ENCODE measurements at regions not wholly inside any gene's neighbourhood (a gene's known extent, or its start where the extent isn't known, plus 50 kb on each side); places are given as distances from the start of the nearest gene placed in this dataset.

GRCh38 chr12:92019491-92020277 lies 126.0 kb downstream of the BTG1 start:
- peaks cover 5% of the 10 kb centered on the region for H3K36me3 Mint-ChIP-seq (ENCODE audit: low read depth)

GRCh38 chr12:92012691-92013090 lies 133.0 kb downstream of the BTG1 start:
- no peaks in the 10 kb centered on the region for H3K27me3 Mint-ChIP-seq (ENCODE audit: low read depth)
- H3K4me3 Mint-ChIP-seq: no peak overlapping the region
- H3K27ac Mint-ChIP-seq: no peak overlapping the region
- peaks cover 8% of the 10 kb centered on the region for H3K9me3 Mint-ChIP-seq
- H3K4me1 Mint-ChIP-seq (ENCODE audit: low read depth): peaks cover 11% of the 10 kb centered on the region
- H3K36me3 Mint-ChIP-seq (ENCODE audit: low read depth): peaks cover 4% of the 10 kb centered on the region
- DNase-seq (ENCODE audit: low spot score): no peak

More at GRCh38 chr12:92019491-92020277, 126.0 kb downstream of the BTG1 start:
- H3K9me3 Mint-ChIP-seq: peaks cover 11% of the 10 kb centered on the region
- H3K4me1 Mint-ChIP-seq (ENCODE audit: low read depth): peaks cover 11% of the 10 kb centered on the region
- H3K4me3 Mint-ChIP-seq: no peak overlapping the region
- DNase-seq (ENCODE audit: low spot score): no peak
- no peak overlapping the region for H3K27ac Mint-ChIP-seq
- H3K27me3 Mint-ChIP-seq (ENCODE audit: low read depth): no peaks in the 10 kb centered on the region

- no peak for DNase-seq (ENCODE audit: low spot score)
- Mint-ChIP-seq H3K4me3 (peak overlapping the region; percentile 28), H3K4me1 (ENCODE audit: low read depth) (peaks cover 11% of the 10 kb centered on the region), H3K27me3 (ENCODE audit: low read depth) (no peaks in the 10 kb centered on the region), H3K9me3 (peaks cover 8% of the 10 kb centered on the region), H3K27ac (peak overlapping the region; percentile 31), H3K36me3 (ENCODE audit: low read depth) (peaks cover 2% of the 10 kb centered on the region)
These were observed 134.6 kb downstream of the BTG1 start for GRCh38 chr12:92010853-92011701.

- peaks cover 11% of the 10 kb centered on the region for H3K4me1 Mint-ChIP-seq (ENCODE audit: low read depth)
- H3K4me3 Mint-ChIP-seq: no peak overlapping the region
- H3K36me3 Mint-ChIP-seq (ENCODE audit: low read depth): peaks cover 2% of the 10 kb centered on the region
- H3K9me3 Mint-ChIP-seq: peaks cover 5% of the 10 kb centered on the region
- DNase-seq (ENCODE audit: low spot score): no peak
- no peaks in the 10 kb centered on the region for H3K27me3 Mint-ChIP-seq (ENCODE audit: low read depth)
- no peak overlapping the region for H3K27ac Mint-ChIP-seq
These were observed 135.3 kb downstream of the BTG1 start for GRCh38 chr12:92010368-92010767.

GRCh38 chr12:92008345-92008744 lies 137.3 kb downstream of the BTG1 start:
- Mint-ChIP-seq H3K27ac (no peak overlapping the region), H3K4me3 (no peak overlapping the region)

GRCh38 chr12:92007787-92008186 lies 137.9 kb downstream of the BTG1 start:
- H3K9me3 Mint-ChIP-seq: no peaks in the 10 kb centered on the region
- peaks cover 14% of the 10 kb centered on the region for H3K4me1 Mint-ChIP-seq (ENCODE audit: low read depth)
- DNase-seq (ENCODE audit: low spot score): no peak
- peaks cover 2% of the 10 kb centered on the region for H3K36me3 Mint-ChIP-seq (ENCODE audit: low read depth)
- no peak overlapping the region for H3K4me3 Mint-ChIP-seq
- no peaks in the 10 kb centered on the region for H3K27me3 Mint-ChIP-seq (ENCODE audit: low read depth)
- H3K27ac Mint-ChIP-seq: no peak overlapping the region

More at GRCh38 chr12:92008345-92008744, 137.3 kb downstream of the BTG1 start:
- H3K4me1 Mint-ChIP-seq (ENCODE audit: low read depth): peaks cover 13% of the 10 kb centered on the region
- H3K9me3 Mint-ChIP-seq: peaks cover 5% of the 10 kb centered on the region
- no peaks in the 10 kb centered on the region for H3K27me3 Mint-ChIP-seq (ENCODE audit: low read depth)
- H3K36me3 Mint-ChIP-seq (ENCODE audit: low read depth): peaks cover 2% of the 10 kb centered on the region
- DNase-seq (ENCODE audit: low spot score): no peak

GRCh38 chr12:92003701-92004100 lies 141.9 kb downstream of the BTG1 start:
- Mint-ChIP-seq H3K27ac (no peak overlapping the region), H3K36me3 (ENCODE audit: low read depth) (peaks cover 12% of the 10 kb centered on the region), H3K9me3 (peaks cover 25% of the 10 kb centered on the region), H3K4me1 (ENCODE audit: low read depth) (peaks cover 12% of the 10 kb centered on the region), H3K27me3 (ENCODE audit: low read depth) (no peaks in the 10 kb centered on the region), H3K4me3 (no peak overlapping the region)
- no peak for DNase-seq (ENCODE audit: low spot score)

GRCh38 chr12:92002673-92003382 lies 142.8 kb downstream of the BTG1 start:
- H3K27ac Mint-ChIP-seq: peak overlapping the region; percentile 7
- no peaks in the 10 kb centered on the region for H3K27me3 Mint-ChIP-seq (ENCODE audit: low read depth)
- H3K4me1 Mint-ChIP-seq (ENCODE audit: low read depth): peaks cover 14% of the 10 kb centered on the region
- peaks cover 16% of the 10 kb centered on the region for H3K36me3 Mint-ChIP-seq (ENCODE audit: low read depth)
- H3K4me3 Mint-ChIP-seq: no peak overlapping the region
- H3K9me3 Mint-ChIP-seq: peaks cover 34% of the 10 kb centered on the region
- DNase-seq (ENCODE audit: low spot score): no peak

- H3K27ac Mint-ChIP-seq: no peak overlapping the region
- H3K27me3 Mint-ChIP-seq (ENCODE audit: low read depth): no peaks in the 10 kb centered on the region
- DNase-seq (ENCODE audit: low spot score): no peak
- H3K4me1 Mint-ChIP-seq (ENCODE audit: low read depth): peaks cover 14% of the 10 kb centered on the region
- H3K9me3 Mint-ChIP-seq: peaks cover 37% of the 10 kb centered on the region
- peaks cover 16% of the 10 kb centered on the region for H3K36me3 Mint-ChIP-seq (ENCODE audit: low read depth)
- H3K4me3 Mint-ChIP-seq: no peak overlapping the region
These were observed 143.4 kb downstream of the BTG1 start for GRCh38 chr12:92002195-92002649.

- H3K27me3 Mint-ChIP-seq (ENCODE audit: low read depth): no peaks in the 10 kb centered on the region
These were observed 145.0 kb downstream of the BTG1 start for GRCh38 chr12:92000597-92000996.

GRCh38 chr12:91999823-92000222 lies 145.8 kb downstream of the BTG1 start:
- no peak overlapping the region for H3K27ac Mint-ChIP-seq
- H3K27me3 Mint-ChIP-seq (ENCODE audit: low read depth): no peaks in the 10 kb centered on the region
- peaks cover 12% of the 10 kb centered on the region for H3K4me1 Mint-ChIP-seq (ENCODE audit: low read depth)
- H3K9me3 Mint-ChIP-seq: peaks cover 42% of the 10 kb centered on the region
- no peak overlapping the region for H3K4me3 Mint-ChIP-seq
- peaks cover 18% of the 10 kb centered on the region for H3K36me3 Mint-ChIP-seq (ENCODE audit: low read depth)
- DNase-seq (ENCODE audit: low spot score): no peak

More at GRCh38 chr12:92000597-92000996, 145.0 kb downstream of the BTG1 start:
- H3K4me3 Mint-ChIP-seq: no peak overlapping the region
- no peak overlapping the region for H3K27ac Mint-ChIP-seq
- H3K36me3 Mint-ChIP-seq (ENCODE audit: low read depth): peaks cover 18% of the 10 kb centered on the region
- peaks cover 42% of the 10 kb centered on the region for H3K9me3 Mint-ChIP-seq
- DNase-seq (ENCODE audit: low spot score): no peak
- peaks cover 14% of the 10 kb centered on the region for H3K4me1 Mint-ChIP-seq (ENCODE audit: low read depth)

GRCh38 chr12:91998316-91998715 lies 147.3 kb downstream of the BTG1 start:
- DNase-seq (ENCODE audit: low spot score): no peak
- peaks cover 16% of the 10 kb centered on the region for H3K36me3 Mint-ChIP-seq (ENCODE audit: low read depth)
- peaks cover 42% of the 10 kb centered on the region for H3K9me3 Mint-ChIP-seq
- no peak overlapping the region for H3K4me3 Mint-ChIP-seq
- peaks cover 12% of the 10 kb centered on the region for H3K4me1 Mint-ChIP-seq (ENCODE audit: low read depth)
- H3K27me3 Mint-ChIP-seq (ENCODE audit: low read depth): no peaks in the 10 kb centered on the region
- no peak overlapping the region for H3K27ac Mint-ChIP-seq

- DNase-seq (ENCODE audit: low spot score): no peak
- H3K27me3 Mint-ChIP-seq (ENCODE audit: low read depth): no peaks in the 10 kb centered on the region
- H3K36me3 Mint-ChIP-seq (ENCODE audit: low read depth): peaks cover 7% of the 10 kb centered on the region
- H3K4me3 Mint-ChIP-seq: no peak overlapping the region
- H3K9me3 Mint-ChIP-seq: peaks cover 20% of the 10 kb centered on the region
- H3K27ac Mint-ChIP-seq: no peak overlapping the region
- H3K4me1 Mint-ChIP-seq (ENCODE audit: low read depth): peaks cover 5% of the 10 kb centered on the region
These were observed 151.3 kb downstream of the BTG1 start for GRCh38 chr12:91994208-91994797.

Data from T-helper 2 cell treated with Interferon-gamma antibody and Interleukin-4, amounts not matched to agents 5 μg/mL and 100 μg/mL, for 36 hours (primary cell).